Activated T-helper 2 cell treated with anti-CD3 and anti-CD28 coated beads, Interferon-gamma antibody, Interleukin-2, Interleukin-4, amounts not matched to agents 10 μg/mL and 5 μg/mL and 100 μg/mL, durations not matched to agents 14 hours and 24 hours and 36 hours (primary cell): ENCODE measurements at regions not wholly inside any gene's neighbourhood (a gene's known extent, or its start where the extent isn't known, plus 50 kb on each side); places are given as distances from the start of the nearest gene placed in this dataset.
A peak's percentile ranks its signal among the peaks of the same experiment; 100 is the strongest.

Source experiments
- DNase-seq: peaks from one replicate; pipeline ENCODE4 v3.0.0; 2021; ENCODE audit warnings: low spot score
- H3K27ac Mint-ChIP-seq: one replicate; pipeline ENCODE4 v1.8.0; 2021; ENCODE audit warnings: mixed read lengths
- H3K27me3 Mint-ChIP-seq: one replicate; pipeline ENCODE4 v1.8.0; 2021; ENCODE audit warnings: low read depth, mixed read lengths
- H3K36me3 Mint-ChIP-seq: one replicate; pipeline ENCODE4 v1.8.0; 2021; ENCODE audit warnings: low read depth, mixed read lengths
- H3K4me1 Mint-ChIP-seq: one replicate; pipeline ENCODE4 v1.8.0; 2021; ENCODE audit warnings: low read depth, mixed read lengths
- H3K4me3 Mint-ChIP-seq: one replicate; pipeline ENCODE4 v1.8.0; 2021; ENCODE audit warnings: low read depth, mild to moderate bottlenecking, moderate library complexity, mixed read lengths
- H3K9me3 Mint-ChIP-seq: one replicate; pipeline ENCODE4 v1.8.0; 2021; ENCODE audit warnings: mixed read lengths
- intact Hi-C: fragments of 100-400 bp; cut with micrococcal nuclease; formaldehyde crosslinking; loops from one replicate; pipeline ENCODE4 v1.15.1; 2023

DNA sequence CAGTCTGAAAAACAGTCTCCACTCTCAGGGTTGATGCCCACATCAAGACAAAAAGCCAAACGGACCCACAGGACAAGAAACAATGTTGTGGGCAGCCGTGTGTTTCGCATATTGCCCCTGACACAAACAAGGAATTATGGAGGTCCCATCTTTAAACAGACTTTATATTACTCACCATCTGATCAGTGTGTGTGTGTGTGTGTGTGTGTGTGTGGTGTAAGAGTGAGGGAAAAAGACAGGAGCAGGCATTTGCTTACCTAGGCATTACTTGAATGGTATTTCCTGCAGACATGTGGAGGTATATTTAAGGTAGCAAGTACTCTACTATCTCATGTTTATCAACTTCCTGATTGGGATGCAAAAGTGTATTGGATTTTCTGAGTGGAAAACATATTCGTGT is 136.3 kb downstream of the TMCO5A start:
- H3K27me3 Mint-ChIP-seq = peaks cover 78% of the 10 kb centered on the region
- DNase-seq = no peak
- H3K4me3 Mint-ChIP-seq = no peak overlapping the region
- H3K9me3 Mint-ChIP-seq = no peaks in the 10 kb centered on the region
- intact Hi-C loops = loop anchor here (5.0 to 10.0 kb wide), 2 partner anchors 182 to 624 kb away; partner anchors contain the start of gene SPRED1
- no peaks in the 10 kb centered on the region for H3K36me3 Mint-ChIP-seq
- peaks cover 28% of the 10 kb centered on the region for H3K4me1 Mint-ChIP-seq
- no peak overlapping the region for H3K27ac Mint-ChIP-seq

DNA sequence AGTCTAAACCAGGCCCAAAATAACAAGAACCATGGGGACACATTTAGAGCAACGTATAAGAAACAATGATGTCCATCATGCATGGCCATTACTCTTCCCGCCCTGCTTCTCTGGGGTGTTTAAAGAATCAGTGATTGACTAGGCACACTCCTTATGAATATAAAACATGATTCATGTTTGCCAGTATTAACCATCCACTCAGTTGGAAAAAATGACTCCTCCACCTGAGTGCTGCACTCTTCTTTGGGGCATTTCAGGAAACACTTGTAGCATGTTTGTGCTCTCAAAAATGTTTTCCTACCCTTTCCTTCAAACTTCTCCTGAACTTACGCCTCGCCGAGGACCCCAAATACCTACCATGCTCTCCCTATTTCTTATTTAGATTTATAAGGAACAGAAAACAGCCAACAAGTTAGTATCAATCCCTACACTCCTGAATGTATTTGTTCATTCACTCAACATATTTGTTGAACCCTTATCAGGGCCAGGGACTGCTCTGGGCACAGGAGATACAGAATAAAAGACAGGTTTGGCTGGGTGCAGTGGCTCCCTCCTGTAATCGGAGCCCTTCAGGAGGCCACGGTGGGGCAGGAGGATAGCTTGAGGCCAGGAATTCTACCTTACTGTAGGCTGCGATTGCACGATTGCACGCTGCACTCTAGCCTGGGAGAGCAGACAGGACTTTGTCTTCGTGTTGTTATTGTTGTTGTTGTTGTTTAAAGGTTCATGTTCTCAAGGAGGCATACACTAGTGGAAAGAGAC is 137.0 kb downstream of the TMCO5A start:
- Mint-ChIP-seq H3K4me3 (no peak overlapping the region), H3K36me3 (no peaks in the 10 kb centered on the region), H3K27me3 (peaks cover 81% of the 10 kb centered on the region), H3K27ac (no peak overlapping the region), H3K9me3 (no peaks in the 10 kb centered on the region), H3K4me1 (peaks cover 28% of the 10 kb centered on the region)
- intact Hi-C loops = loop anchor here (5.0 to 10.0 kb wide), 2 partner anchors 181 to 623 kb away; partner anchors contain the start of gene SPRED1
- DNase-seq = no peak

DNA sequence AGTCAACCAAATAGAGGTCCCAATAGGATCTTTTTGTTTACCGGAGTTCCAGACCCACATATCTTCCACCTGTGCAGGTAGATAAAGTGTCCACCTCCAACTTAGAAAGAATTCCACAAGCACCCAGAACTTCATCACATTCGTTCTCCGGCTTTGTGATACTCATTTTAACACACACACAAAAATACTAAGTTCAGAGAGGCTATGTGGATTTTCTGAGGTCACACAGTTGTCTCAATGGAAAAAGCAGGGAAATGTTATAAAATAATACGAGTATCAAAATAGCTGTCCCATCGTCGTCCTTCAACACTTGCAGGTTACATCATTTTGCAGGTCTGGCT is 137.5 kb downstream of the TMCO5A start:
- peaks cover 84% of the 10 kb centered on the region for H3K27me3 Mint-ChIP-seq
- no peaks in the 10 kb centered on the region for H3K36me3 Mint-ChIP-seq
- H3K4me3 Mint-ChIP-seq = no peak overlapping the region
- no peak for DNase-seq
- H3K9me3 Mint-ChIP-seq = no peaks in the 10 kb centered on the region
- intact Hi-C loops = loop anchor here (5.0 to 10.0 kb wide), 2 partner anchors 180 to 623 kb away; partner anchors contain the start of gene SPRED1
- peaks cover 28% of the 10 kb centered on the region for H3K4me1 Mint-ChIP-seq
- no peak overlapping the region for H3K27ac Mint-ChIP-seq

DNA sequence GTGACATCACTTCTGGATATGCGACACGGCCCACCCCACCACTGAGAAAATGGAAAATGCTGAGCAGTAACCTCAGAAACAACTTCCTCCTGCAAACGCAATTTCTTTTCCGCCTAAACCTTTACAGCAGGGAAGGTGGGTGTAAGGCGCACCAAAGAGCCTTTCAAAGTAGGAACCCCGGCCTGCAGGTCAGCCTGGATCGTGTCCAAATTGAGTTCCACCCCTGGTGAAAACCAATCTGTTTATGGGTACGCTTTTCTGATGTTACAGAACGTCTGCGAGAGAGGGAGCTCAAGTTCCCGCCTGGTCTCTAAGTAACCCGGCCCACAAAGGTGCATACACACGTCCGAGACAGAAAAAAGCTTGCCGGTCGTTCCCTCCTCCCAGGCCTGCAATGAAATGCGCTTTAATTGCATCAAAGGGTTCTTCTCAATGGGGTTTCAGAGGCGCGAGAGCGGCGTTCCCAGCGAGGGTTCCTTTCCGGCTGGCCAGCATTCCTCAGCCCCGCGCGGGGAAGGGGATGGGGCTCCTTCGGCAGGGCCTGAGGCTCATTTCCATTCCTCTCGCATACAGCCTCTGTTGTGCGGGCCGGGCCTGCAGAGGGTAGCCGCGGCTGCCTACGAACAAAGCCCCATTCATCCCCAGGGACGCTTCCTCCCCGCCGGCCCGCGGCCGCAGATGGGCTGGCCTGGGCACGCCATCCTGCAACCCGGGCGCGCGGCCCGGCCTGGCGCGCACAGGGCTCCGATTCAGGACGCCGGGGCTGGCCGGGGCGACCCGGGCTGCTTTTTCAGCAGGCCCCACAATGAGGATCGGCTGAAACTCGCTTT is 138.1 kb downstream of the TMCO5A start:
- Mint-ChIP-seq H3K27me3 (peaks cover 83% of the 10 kb centered on the region), H3K27ac (no peak overlapping the region)
- intact Hi-C loops = loop anchor here (5.0 to 10.0 kb wide), 2 partner anchors 180 to 622 kb away; partner anchors contain the start of gene SPRED1

DNA sequence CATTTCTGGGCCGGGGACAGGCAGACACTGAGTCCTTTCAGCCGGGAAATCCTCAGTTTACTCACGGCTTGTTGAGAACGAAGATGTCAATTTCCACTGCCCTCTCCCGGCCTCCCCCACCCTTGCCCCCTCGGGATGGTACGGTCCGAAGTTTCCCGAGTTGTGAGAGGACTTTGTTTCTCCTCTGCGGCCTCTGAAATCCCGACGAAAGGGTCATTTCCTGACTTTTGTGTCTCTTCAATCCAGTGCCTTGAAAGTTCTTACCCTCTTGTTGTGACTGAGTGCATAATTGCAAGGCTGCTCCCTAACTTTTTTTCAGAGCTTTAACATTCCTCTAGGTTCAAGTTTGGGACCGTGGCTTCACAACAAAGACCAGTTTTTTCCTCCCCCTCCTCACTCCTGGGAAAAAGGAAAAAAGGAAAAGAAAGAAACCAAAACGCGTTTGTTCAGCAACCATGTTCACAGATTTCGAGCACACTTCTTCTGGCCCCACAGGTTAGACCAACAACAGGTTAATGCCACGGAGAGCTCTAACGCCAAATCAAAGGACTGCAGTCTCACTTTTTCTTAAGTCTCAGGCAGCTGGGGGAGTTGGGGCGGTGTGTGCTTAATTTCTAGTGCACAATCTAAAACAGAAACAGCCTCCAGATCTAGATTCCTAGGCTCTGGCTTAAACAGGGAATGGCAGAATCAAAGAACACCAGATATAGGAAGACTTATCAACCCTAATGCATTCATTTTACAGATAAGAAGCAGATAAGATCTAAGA is 138.9 kb downstream of the TMCO5A start:
- no peak for DNase-seq
- H3K9me3 Mint-ChIP-seq = no peaks in the 10 kb centered on the region
- H3K27me3 Mint-ChIP-seq = peaks cover 79% of the 10 kb centered on the region
- H3K36me3 Mint-ChIP-seq = no peaks in the 10 kb centered on the region
- intact Hi-C loops = loop anchor here (5.0 to 10.0 kb wide), 2 partner anchors 179 to 621 kb away; partner anchors contain the start of gene SPRED1
- H3K27ac Mint-ChIP-seq = no peak overlapping the region
- H3K4me3 Mint-ChIP-seq = peak overlapping the region; percentile 31
- H3K4me1 Mint-ChIP-seq = peaks cover 25% of the 10 kb centered on the region

More for the DNA sequence above, 138.1 kb downstream of the TMCO5A start:
- H3K36me3 Mint-ChIP-seq = no peaks in the 10 kb centered on the region
- peaks cover 28% of the 10 kb centered on the region for H3K4me1 Mint-ChIP-seq
- H3K4me3 Mint-ChIP-seq = peak overlapping the region; percentile 50
- no peaks in the 10 kb centered on the region for H3K9me3 Mint-ChIP-seq
- peak; percentile 11 for DNase-seq

DNA sequence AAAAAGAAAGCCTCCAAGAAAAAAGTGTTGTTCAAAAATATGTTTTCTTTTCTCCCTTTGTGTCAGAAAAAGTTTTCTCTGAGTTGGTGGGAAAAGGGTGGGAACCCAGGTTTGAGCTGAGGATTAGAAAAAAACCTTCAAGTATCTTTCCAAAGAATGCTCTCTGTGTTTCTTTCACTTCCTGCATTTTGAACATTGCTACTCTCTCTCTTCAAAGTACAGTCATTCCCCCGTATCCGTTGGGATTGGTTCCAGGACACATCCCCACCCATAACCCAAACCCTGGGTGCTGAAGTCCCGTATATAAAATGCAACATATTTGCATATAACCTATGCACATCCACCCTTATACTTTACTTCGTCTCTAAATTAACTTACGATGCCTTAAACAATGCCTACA is 139.6 kb downstream of the TMCO5A start:
- H3K4me1 Mint-ChIP-seq = peaks cover 22% of the 10 kb centered on the region
- intact Hi-C loops = loop anchor here (5.0 to 10.0 kb wide), 2 partner anchors 178 to 621 kb away; partner anchors contain the start of gene SPRED1
- no peaks in the 10 kb centered on the region for H3K9me3 Mint-ChIP-seq
- no peak overlapping the region for H3K27ac Mint-ChIP-seq
- no peaks in the 10 kb centered on the region for H3K36me3 Mint-ChIP-seq
- DNase-seq = no peak
- peaks cover 79% of the 10 kb centered on the region for H3K27me3 Mint-ChIP-seq
- no peak overlapping the region for H3K4me3 Mint-ChIP-seq

DNA sequence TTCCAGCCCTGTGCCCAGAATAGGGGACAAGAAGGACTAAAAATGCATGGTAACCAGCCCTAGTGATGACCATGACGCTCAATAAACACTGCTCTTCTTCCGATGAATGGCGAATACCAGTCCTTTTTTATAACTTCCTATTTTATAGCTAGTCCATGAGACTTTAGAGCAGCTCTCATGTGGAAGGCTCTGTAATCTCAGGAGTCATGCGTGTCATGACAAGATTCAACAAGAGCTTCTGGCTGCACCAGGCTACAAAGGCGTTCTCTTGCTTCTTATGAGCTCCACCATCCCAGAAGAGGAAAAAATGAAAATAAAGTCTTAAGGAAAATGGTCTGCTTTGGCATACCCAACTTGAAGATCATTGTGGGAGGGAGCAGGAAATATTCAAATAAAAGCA is 141.0 kb downstream of the TMCO5A start:
- no peaks in the 10 kb centered on the region for H3K36me3 Mint-ChIP-seq
- peaks cover 13% of the 10 kb centered on the region for H3K4me1 Mint-ChIP-seq
- H3K27ac Mint-ChIP-seq = no peak overlapping the region
- intact Hi-C loops = loop anchor here (10.0 kb wide), 1 partner anchor 619 kb away; no protein-coding TSS in a partner anchor
- H3K4me3 Mint-ChIP-seq = no peak overlapping the region
- H3K27me3 Mint-ChIP-seq = peaks cover 77% of the 10 kb centered on the region
- H3K9me3 Mint-ChIP-seq = no peaks in the 10 kb centered on the region
- no peak for DNase-seq

- Mint-ChIP-seq H3K36me3 (no peaks in the 10 kb centered on the region), H3K4me1 (peaks cover 10% of the 10 kb centered on the region), H3K27ac (no peak overlapping the region), H3K9me3 (no peaks in the 10 kb centered on the region), H3K4me3 (no peak overlapping the region), H3K27me3 (peaks cover 72% of the 10 kb centered on the region)
- no peak for DNase-seq
- intact Hi-C loops = loop anchor here (10.0 kb wide), 1 partner anchor 618 kb away; no protein-coding TSS in a partner anchor
Measured at GRCh38 chr15:38076786-38077185, 142.3 kb downstream of the TMCO5A start.

- no peak overlapping the region for H3K4me3 Mint-ChIP-seq
- no peak overlapping the region for H3K27ac Mint-ChIP-seq
- no peaks in the 10 kb centered on the region for H3K36me3 Mint-ChIP-seq
- peaks cover 5% of the 10 kb centered on the region for H3K4me1 Mint-ChIP-seq
- peaks cover 55% of the 10 kb centered on the region for H3K27me3 Mint-ChIP-seq
- intact Hi-C loops = loop anchor here (10.0 kb wide), 1 partner anchor 616 kb away; no protein-coding TSS in a partner anchor
- no peak for DNase-seq
- no peaks in the 10 kb centered on the region for H3K9me3 Mint-ChIP-seq
Measured at GRCh38 chr15:38079236-38079635, 144.8 kb downstream of the TMCO5A start.

- Mint-ChIP-seq H3K9me3 (no peaks in the 10 kb centered on the region), H3K36me3 (no peaks in the 10 kb centered on the region), H3K4me3 (no peak overlapping the region), H3K4me1 (peaks cover 11% of the 10 kb centered on the region), H3K27me3 (peaks cover 49% of the 10 kb centered on the region), H3K27ac (no peak overlapping the region)
- intact Hi-C loops = no loop called here
- no peak for DNase-seq
Measured at GRCh38 chr15:38080651-38081275, 146.3 kb downstream of the TMCO5A start.

GRCh38 chr15:38084289-38084688 is 149.8 kb downstream of the TMCO5A start:
- Mint-ChIP-seq H3K36me3 (no peaks in the 10 kb centered on the region), H3K4me1 (peaks cover 11% of the 10 kb centered on the region), H3K27me3 (peaks cover 46% of the 10 kb centered on the region), H3K9me3 (no peaks in the 10 kb centered on the region), H3K27ac (no peak overlapping the region), H3K4me3 (no peak overlapping the region)
- no peak for DNase-seq
- intact Hi-C loops = loop anchor here (1.0 kb wide), 1 partner anchor 15 kb away; no protein-coding TSS in a partner anchor

DNA sequence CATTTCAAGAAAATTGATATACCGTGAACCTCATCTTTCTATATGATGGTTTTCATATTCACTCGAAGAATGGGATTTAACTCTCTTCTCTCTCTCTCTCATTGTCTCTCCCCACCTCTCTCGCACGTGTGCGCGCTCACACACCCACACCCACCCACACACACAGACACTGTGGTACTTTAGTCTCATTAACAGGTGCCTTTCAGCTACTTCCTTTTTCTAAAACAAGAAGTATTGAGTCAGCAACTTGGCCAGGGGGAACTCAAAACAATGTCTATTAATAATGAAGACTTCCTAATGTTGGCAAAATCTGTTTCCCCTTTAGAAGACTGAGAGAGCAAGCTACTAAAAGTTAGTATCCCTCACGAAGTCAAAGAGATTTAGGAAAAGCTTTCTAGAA is 150.7 kb downstream of the TMCO5A start:
- H3K27me3 Mint-ChIP-seq = peaks cover 46% of the 10 kb centered on the region
- H3K4me1 Mint-ChIP-seq = peaks cover 11% of the 10 kb centered on the region
- DNase-seq = no peak
- H3K9me3 Mint-ChIP-seq = no peaks in the 10 kb centered on the region
- intact Hi-C loops = no loop called here
- no peaks in the 10 kb centered on the region for H3K36me3 Mint-ChIP-seq
- no peak overlapping the region for H3K27ac Mint-ChIP-seq
- H3K4me3 Mint-ChIP-seq = no peak overlapping the region
